Fibroblast of lung (primary cell): ENCODE measurements at regions not wholly inside any gene's neighbourhood (a gene's known extent, or its start where the extent isn't known, plus 50 kb on each side); places are given as distances from the start of the nearest gene placed in this dataset.

Source experiments
- DNase-seq, 2 donors: peaks; one replicate each; pipeline versions ENCODE4 v3.0.0 to v3.0.0-alpha.2; 2010; ENCODE audit warnings: low read depth in 2 of 2
- H2AFZ ChIP-seq: 2 replicates; pipeline ENCODE4 v1.5.1; 2012; ENCODE audit warnings: low read length, control low read depth, inconsistent platforms
- H3K27ac ChIP-seq: 2 replicates; pipeline ENCODE4 v1.5.1; 2011; ENCODE audit warnings: low read length, control low read depth; ENCODE audit not compliant: insufficient read depth
- H3K27me3 ChIP-seq: 2 replicates; pipeline ENCODE4 v1.5.1; 2011; ENCODE audit warnings: mild to moderate bottlenecking, low read length; ENCODE audit not compliant: control insufficient read depth, insufficient read depth
- H3K36me3 ChIP-seq: 2 replicates; pipeline ENCODE4 v1.5.1; 2011; ENCODE audit warnings: low read length; ENCODE audit not compliant: control insufficient read depth, insufficient read depth
- H3K4me1 ChIP-seq: 2 replicates; pipeline ENCODE4 v1.5.1; 2011; ENCODE audit warnings: low read length; ENCODE audit not compliant: control insufficient read depth, insufficient read depth; ENCODE audit errors: extremely low read depth
- H3K4me2 ChIP-seq: 2 replicates; pipeline ENCODE4 v1.5.1; 2011; ENCODE audit warnings: low read length, control low read depth; ENCODE audit not compliant: insufficient read depth; ENCODE audit errors: extremely low read depth
- H3K4me3 ChIP-seq, 4 experiments: fragments of 200-600 bp in 1 of 4; sonication (generic) in 1 of 4; replicated peaks in 1 of 4; 2 replicates each; pipeline ENCODE4 v1.5.1; 2011 to 2016; ENCODE audit warnings: low read length in 4 of 4, low read depth in 3 of 4, mild to moderate bottlenecking in 3 of 4, control low read depth in 2 of 4, inconsistent platforms in 1 of 4, mixed read lengths in 1 of 4; ENCODE audit not compliant: insufficient read depth in 1 of 4; ENCODE audit errors: control extremely low read depth in 1 of 4
- H3K79me2 ChIP-seq: 2 replicates; pipeline ENCODE4 v1.5.1; 2012; ENCODE audit warnings: mild to moderate bottlenecking, low read length, inconsistent platforms; ENCODE audit not compliant: control insufficient read depth, insufficient read depth
- H3K9ac ChIP-seq: 2 replicates; pipeline ENCODE4 v1.5.1; 2011; ENCODE audit warnings: mild to moderate bottlenecking, low read length, control low read depth; ENCODE audit not compliant: insufficient read depth
- H3K9me3 ChIP-seq: 2 replicates; pipeline ENCODE4 v1.5.1; 2012; ENCODE audit warnings: low read depth, low read length; ENCODE audit not compliant: control insufficient read depth, insufficient read depth
- H4K20me1 ChIP-seq: 2 replicates; pipeline ENCODE4 v1.5.1; 2011; ENCODE audit warnings: low read length; ENCODE audit not compliant: control insufficient read depth, insufficient read depth; ENCODE audit errors: extremely low read depth
- EZH2 ChIP-seq: IDR thresholded peaks from 2 replicates; pipeline ENCODE4 v1.5.1; 2012; ENCODE audit warnings: low read length, control low read depth, mild to moderate bottlenecking; ENCODE audit errors: missing control alignments
- TF ChIP-seq, protein P1 (sequence below), 2 donors: IDR thresholded peaks in 1 of 2; conservative IDR thresholded peaks in 1 of 2; 1 replicate in 1 of 2; 2 replicates in 1 of 2; pipeline ENCODE4 v1.5.1; 2011 to 2012; ENCODE audit warnings: low read length in 2 of 2, control low read depth in 1 of 2, inconsistent platforms in 1 of 2, low read depth in 1 of 2, mild to moderate bottlenecking in 1 of 2

DNA sequence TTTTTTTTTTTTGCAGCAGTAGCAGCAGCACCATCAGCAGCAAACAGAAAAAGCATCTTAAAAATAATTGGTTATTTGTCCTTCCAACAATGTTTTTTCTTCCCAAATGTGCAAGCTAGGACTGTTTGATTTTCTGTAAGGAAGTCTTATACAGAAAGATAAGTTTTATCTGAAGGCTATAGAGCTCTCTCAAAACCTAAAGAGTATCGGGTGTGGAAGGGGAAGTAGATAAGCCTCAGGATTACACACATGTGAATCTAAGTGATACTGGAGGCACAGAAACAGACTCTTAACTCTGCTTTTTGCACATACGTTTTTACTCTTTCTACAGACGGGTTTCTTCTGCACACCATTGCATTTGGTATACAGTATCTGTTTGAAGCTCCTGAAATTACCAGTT is 184.4 kb upstream of the FTMT start:
- H4K20me1 ChIP-seq = no peaks in the 10 kb centered on the region
- no peaks in the 10 kb centered on the region for H3K79me2 ChIP-seq
- no peaks in the 10 kb centered on the region for H3K4me1 ChIP-seq
- no peak for DNase-seq
- H3K27ac ChIP-seq = no peak overlapping the region
- no peaks in the 10 kb centered on the region for H3K9me3 ChIP-seq
- H3K4me2 ChIP-seq = no peak overlapping the region
- H3K27me3 ChIP-seq = no peaks in the 10 kb centered on the region
- no peak overlapping the region for H3K9ac ChIP-seq
- no peak for TF ChIP-seq EZH2
- TF ChIP-seq, protein P1, sequence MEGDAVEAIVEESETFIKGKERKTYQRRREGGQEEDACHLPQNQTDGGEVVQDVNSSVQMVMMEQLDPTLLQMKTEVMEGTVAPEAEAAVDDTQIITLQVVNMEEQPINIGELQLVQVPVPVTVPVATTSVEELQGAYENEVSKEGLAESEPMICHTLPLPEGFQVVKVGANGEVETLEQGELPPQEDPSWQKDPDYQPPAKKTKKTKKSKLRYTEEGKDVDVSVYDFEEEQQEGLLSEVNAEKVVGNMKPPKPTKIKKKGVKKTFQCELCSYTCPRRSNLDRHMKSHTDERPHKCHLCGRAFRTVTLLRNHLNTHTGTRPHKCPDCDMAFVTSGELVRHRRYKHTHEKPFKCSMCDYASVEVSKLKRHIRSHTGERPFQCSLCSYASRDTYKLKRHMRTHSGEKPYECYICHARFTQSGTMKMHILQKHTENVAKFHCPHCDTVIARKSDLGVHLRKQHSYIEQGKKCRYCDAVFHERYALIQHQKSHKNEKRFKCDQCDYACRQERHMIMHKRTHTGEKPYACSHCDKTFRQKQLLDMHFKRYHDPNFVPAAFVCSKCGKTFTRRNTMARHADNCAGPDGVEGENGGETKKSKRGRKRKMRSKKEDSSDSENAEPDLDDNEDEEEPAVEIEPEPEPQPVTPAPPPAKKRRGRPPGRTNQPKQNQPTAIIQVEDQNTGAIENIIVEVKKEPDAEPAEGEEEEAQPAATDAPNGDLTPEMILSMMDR (conservative IDR thresholded peaks at IDR 0.05 in 1 of 2, IDR thresholded peaks at IDR 0.05 in 1 of 2; ENCODE audit: low read depth in 1 of 2, low read length in 2 of 2) = no peak
- no peak overlapping the region for H2AFZ ChIP-seq
- no peak overlapping the region for H3K4me3 ChIP-seq
- no peaks in the 10 kb centered on the region for H3K36me3 ChIP-seq

DNA sequence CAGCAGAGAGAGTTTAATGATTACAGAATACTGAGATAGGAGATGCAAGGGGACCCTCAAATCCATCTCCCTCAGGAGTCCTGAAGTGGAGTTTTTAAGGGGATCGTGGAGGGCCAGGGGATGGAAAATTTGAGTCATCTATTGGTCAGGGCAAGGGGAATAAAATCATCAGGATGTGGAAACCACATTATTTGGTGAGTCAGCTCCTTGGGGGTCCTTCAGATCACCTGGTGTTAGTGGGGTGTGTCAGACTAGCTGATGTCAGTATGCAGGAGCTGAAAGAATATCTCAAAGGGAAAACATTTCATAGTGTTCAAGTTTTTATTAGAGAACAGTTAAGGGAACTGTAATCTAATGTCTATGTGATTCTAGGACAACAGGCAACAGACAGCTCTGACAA is 183.0 kb upstream of the FTMT start:
- no peaks in the 10 kb centered on the region for H3K36me3 ChIP-seq
- no peaks in the 10 kb centered on the region for H3K27me3 ChIP-seq
- H3K4me3 ChIP-seq = no peak overlapping the region
- peak; percentile 36 to 78 for DNase-seq
- H3K9me3 ChIP-seq = no peaks in the 10 kb centered on the region
- H3K79me2 ChIP-seq = no peaks in the 10 kb centered on the region
- no peak overlapping the region for H3K9ac ChIP-seq
- no peaks in the 10 kb centered on the region for H3K4me1 ChIP-seq
- H2AFZ ChIP-seq = no peak overlapping the region
- no peak overlapping the region for H3K4me2 ChIP-seq
- TF ChIP-seq, protein P1 (conservative IDR thresholded peaks at IDR 0.05 in 1 of 2, IDR thresholded peaks at IDR 0.05 in 1 of 2; ENCODE audit: low read depth in 1 of 2, low read length in 2 of 2) = no peak
- TF ChIP-seq EZH2 = no peak
- H3K27ac ChIP-seq = no peak overlapping the region
- no peaks in the 10 kb centered on the region for H4K20me1 ChIP-seq

- Histone ChIP-seq H3K9me3 (no peaks in the 10 kb centered on the region), H3K9ac (no peak overlapping the region), H3K27ac (no peak overlapping the region), H3K36me3 (no peaks in the 10 kb centered on the region), H3K27me3 (no peaks in the 10 kb centered on the region), H4K20me1 (no peaks in the 10 kb centered on the region), H3K79me2 (no peaks in the 10 kb centered on the region), H2AFZ (no peak overlapping the region), H3K4me1 (no peaks in the 10 kb centered on the region), H3K4me2 (no peak overlapping the region), H3K4me3 (no peak overlapping the region)
- TF ChIP-seq, protein P1 (conservative IDR thresholded peaks at IDR 0.05 in 1 of 2, IDR thresholded peaks at IDR 0.05 in 1 of 2; ENCODE audit: low read depth in 1 of 2, low read length in 2 of 2) = no peak
- TF ChIP-seq EZH2 = no peak
- DNase-seq = no peak
Measured at GRCh38 chr5:121671624-121672023, 180.1 kb upstream of the FTMT start.
